GM12892 (cell line): ENCODE measurements at regions not wholly inside any gene's neighbourhood (a gene's known extent, or its start where the extent isn't known, plus 50 kb on each side); places are given as distances from the start of the nearest gene placed in this dataset.

Source experiments
- POLR2A ChIP-seq: IDR thresholded peaks from 2 replicates; pipeline ENCODE4 v1.6.1; 2011; ENCODE audit warnings: low read depth, low read length, control low read depth
- POLR2AphosphoS5 ChIP-seq: IDR thresholded peaks from 2 replicates; pipeline ENCODE4 v1.6.1; 2011; ENCODE audit warnings: low read depth, low read length, control low read depth
- TAF1 ChIP-seq: IDR thresholded peaks from 2 replicates; pipeline ENCODE4 v1.6.1; 2011; ENCODE audit warnings: low read depth, mild to moderate bottlenecking, control low read depth, low read length, borderline replicate concordance

GRCh38 chr5:103962023-103962422 is 399.4 kb upstream of the NUDT12 start:
- TF ChIP-seq POLR2A = no peak
- no peak for TF ChIP-seq TAF1
- no peak for TF ChIP-seq POLR2AphosphoS5
